GM18873 (cell line): ENCODE measurements at regions not wholly inside any gene's neighbourhood (a gene's known extent, or its start where the extent isn't known, plus 50 kb on each side); places are given as distances from the start of the nearest gene placed in this dataset.
"Not testable (repeated sequence)": the region's sequence is repeated elsewhere in the genome, so short reads cannot be mapped to it uniquely, and the experiment has no call there.

Experiments used
- ATAC-seq: cut with Tn5 transposase; IDR thresholded peaks from one replicate; pipeline ENCODE4 v1.9.1; 2021; ENCODE audit warnings: mild to moderate bottlenecking, moderate library complexity, moderate number of reproducible peaks; ENCODE audit not compliant: unreplicated experiment, low FRiP score

- ATAC-seq = no peak
Observed at GRCh38 chr2:220695397-220696279, 876.5 kb downstream of the EPHA4 start.

GRCh38 chr2:220696280-220696669 is 875.8 kb downstream of the EPHA4 start:
- ATAC-seq = no peak

- ATAC-seq = no peak
Observed at GRCh38 chr2:220697011-220697410, 875.1 kb downstream of the EPHA4 start.

GRCh38 chr2:220701115-220701514 is 871.0 kb downstream of the EPHA4 start:
- no peak for ATAC-seq

- no peak for ATAC-seq
Observed at GRCh38 chr2:220703279-220703678, 868.8 kb downstream of the EPHA4 start.

- no peak for ATAC-seq
Observed at GRCh38 chr2:220704081-220704480, 868.0 kb downstream of the EPHA4 start.

- ATAC-seq = no peak
Observed at GRCh38 chr2:220704810-220705209, 867.3 kb downstream of the EPHA4 start.

- no peak for ATAC-seq
Observed at GRCh38 chr2:220705678-220706077, 866.4 kb downstream of the EPHA4 start.

- ATAC-seq = no peak
Observed at GRCh38 chr2:220707261-220707660, 864.8 kb downstream of the EPHA4 start.

GRCh38 chr2:220708366-220708765 is 863.7 kb downstream of the EPHA4 start:
- ATAC-seq = no peak

GRCh38 chr2:220717283-220717682 is 854.8 kb downstream of the EPHA4 start:
- ATAC-seq = no peak

- ATAC-seq = no peak
Observed at GRCh38 chr2:220736778-220737177, 835.3 kb downstream of the EPHA4 start.

GRCh38 chr2:220743203-220743602 is 828.9 kb downstream of the EPHA4 start:
- ATAC-seq = no peak

- ATAC-seq = no peak
Observed at GRCh38 chr2:220744861-220745260, 827.2 kb downstream of the EPHA4 start.

- no peak for ATAC-seq
Observed at GRCh38 chr2:220745682-220746081, 826.4 kb downstream of the EPHA4 start.

GRCh38 chr2:220747736-220748135 is 824.4 kb downstream of the EPHA4 start:
- no peak for ATAC-seq

- no peak for ATAC-seq
Observed at GRCh38 chr2:220748875-220749479, 823.1 kb downstream of the EPHA4 start.

- ATAC-seq = no peak
Observed at GRCh38 chr2:220753486-220753885, 818.6 kb downstream of the EPHA4 start.

- no peak for ATAC-seq
Observed at GRCh38 chr2:220756653-220757052, 815.5 kb downstream of the EPHA4 start.

- not testable (repeated sequence) for ATAC-seq
Observed at GRCh38 chr2:220758376-220758775, 813.7 kb downstream of the EPHA4 start.

- ATAC-seq = no peak
Observed at GRCh38 chr2:220764171-220764570, 807.9 kb downstream of the EPHA4 start.
